Activated CD4-positive, alpha-beta T cell treated with anti-CD3 and anti-CD28 coated beads for 1 hour (primary cell): ENCODE measurements at regions not wholly inside any gene's neighbourhood (a gene's known extent, or its start where the extent isn't known, plus 50 kb on each side); places are given as distances from the start of the nearest gene placed in this dataset.
A peak's percentile ranks its signal among the peaks of the same experiment; 100 is the strongest.

Experiments
- DNase-seq: peaks from one replicate; pipeline ENCODE4 v3.0.0-alpha.2; 2020

GRCh38 chr1:59033761-59034160 is 249.9 kb upstream of the JUN start:
- DNase-seq, result no peak

GRCh38 chr1:59034925-59035324 is 251.1 kb upstream of the JUN start:
- no peak for DNase-seq

GRCh38 chr1:59039551-59039950 is 255.7 kb upstream of the JUN start:
- no peak for DNase-seq

GRCh38 chr1:59040486-59040885 is 256.4 kb upstream of the FGGY start:
- no peak for DNase-seq

GRCh38 chr1:59041646-59042277 is 255.1 kb upstream of the FGGY start:
- DNase-seq, result no peak

GRCh38 chr1:59043796-59044195 is 253.1 kb upstream of the FGGY start:
- DNase-seq, result no peak

GRCh38 chr1:59044535-59045121 is 252.3 kb upstream of the FGGY start:
- DNase-seq, result no peak

- DNase-seq, result no peak
Observed at GRCh38 chr1:59045137-59045536, 251.8 kb upstream of the FGGY start.

- DNase-seq, result no peak
Observed at GRCh38 chr1:59045636-59046035, 251.3 kb upstream of the FGGY start.

GRCh38 chr1:59046134-59046533 is 250.8 kb upstream of the FGGY start:
- DNase-seq, result no peak

GRCh38 chr1:59046730-59047157 is 250.2 kb upstream of the FGGY start:
- peak; percentile 16 for DNase-seq

- DNase-seq, result no peak
Observed at GRCh38 chr1:59051007-59051406, 245.9 kb upstream of the FGGY start.

GRCh38 chr1:59052166-59052590 is 244.7 kb upstream of the FGGY start:
- DNase-seq, result no peak

- DNase-seq, result no peak
Observed at GRCh38 chr1:59054172-59054571, 242.7 kb upstream of the FGGY start.

GRCh38 chr1:59055908-59056719 is 240.8 kb upstream of the FGGY start:
- no peak for DNase-seq

- DNase-seq, result no peak
Observed at GRCh38 chr1:59057211-59057694, 239.6 kb upstream of the FGGY start.

- no peak for DNase-seq
Observed at GRCh38 chr1:59057796-59058195, 239.1 kb upstream of the FGGY start.

- DNase-seq, result no peak
Observed at GRCh38 chr1:59058665-59059439, 238.0 kb upstream of the FGGY start.

GRCh38 chr1:59061876-59062275 is 235.0 kb upstream of the FGGY start:
- DNase-seq, result no peak

GRCh38 chr1:59062743-59063142 is 234.2 kb upstream of the FGGY start:
- DNase-seq, result no peak

GRCh38 chr1:59063501-59063900 is 233.4 kb upstream of the FGGY start:
- no peak for DNase-seq

- DNase-seq, result no peak
Observed at GRCh38 chr1:59064592-59064991, 232.3 kb upstream of the FGGY start.

GRCh38 chr1:59066236-59066635 is 230.7 kb upstream of the FGGY start:
- no peak for DNase-seq
